Eye (tissue), 1 donor: ENCODE measurements at regions not wholly inside any gene's neighbourhood (a gene's known extent, or its start where the extent isn't known, plus 50 kb on each side); places are given as distances from the start of the nearest gene placed in this dataset.

Experiments
- DNase-seq: peaks from one replicate; pipeline ENCODE4 v3.0.0-alpha.2; 2015

GRCh38 chr13:34004676-34005075 lies 186.7 kb downstream of the RFC3 start:
- no peak for DNase-seq

GRCh38 chr13:34006011-34006410 lies 188.1 kb downstream of the RFC3 start:
- DNase-seq: no peak

- DNase-seq: no peak
These were observed 193.7 kb downstream of the RFC3 start for GRCh38 chr13:34011552-34012085.

GRCh38 chr13:34012382-34012781 lies 194.4 kb downstream of the RFC3 start:
- no peak for DNase-seq

GRCh38 chr13:34013061-34013460 lies 195.1 kb downstream of the RFC3 start:
- DNase-seq: no peak

GRCh38 chr13:34017231-34017630 lies 199.3 kb downstream of the RFC3 start:
- no peak for DNase-seq

- DNase-seq: no peak
These were observed 201.9 kb downstream of the RFC3 start for GRCh38 chr13:34019870-34020269.

GRCh38 chr13:34020388-34020787 lies 202.4 kb downstream of the RFC3 start:
- DNase-seq: no peak

GRCh38 chr13:34021619-34022018 lies 203.7 kb downstream of the RFC3 start:
- no peak for DNase-seq

- DNase-seq: no peak
These were observed 207.8 kb downstream of the RFC3 start for GRCh38 chr13:34025746-34026145.

- no peak for DNase-seq
These were observed 208.4 kb downstream of the RFC3 start for GRCh38 chr13:34026308-34026707.

GRCh38 chr13:34028496-34029442 lies 210.8 kb downstream of the RFC3 start:
- no peak for DNase-seq

- DNase-seq: no peak
These were observed 212.8 kb downstream of the RFC3 start for GRCh38 chr13:34030782-34031181.

- no peak for DNase-seq
These were observed 213.7 kb downstream of the RFC3 start for GRCh38 chr13:34031610-34032009.

- no peak for DNase-seq
These were observed 216.5 kb downstream of the RFC3 start for GRCh38 chr13:34034411-34034810.

GRCh38 chr13:34035178-34035577 lies 217.2 kb downstream of the RFC3 start:
- DNase-seq: no peak

- DNase-seq: no peak
These were observed 217.9 kb downstream of the RFC3 start for GRCh38 chr13:34035676-34036325.

GRCh38 chr13:34037636-34038540 lies 219.9 kb downstream of the RFC3 start:
- DNase-seq: no peak

- no peak for DNase-seq
These were observed 220.7 kb downstream of the RFC3 start for GRCh38 chr13:34038541-34039068.

- no peak for DNase-seq
These were observed 221.7 kb downstream of the RFC3 start for GRCh38 chr13:34039678-34040077.

- DNase-seq: no peak
These were observed 222.9 kb downstream of the RFC3 start for GRCh38 chr13:34040863-34041262.

- DNase-seq: peak; percentile 9
These were observed 226.1 kb downstream of the RFC3 start for GRCh38 chr13:34044041-34044440.

- DNase-seq: no peak
These were observed 226.7 kb downstream of the RFC3 start for GRCh38 chr13:34044660-34045080.
